Stimulated activated CD4-positive, alpha-beta T cell treated with anti-CD3 and anti-CD28 coated beads, Interleukin-2, amount 100 ng/mL, for 24 hours (primary cell): ENCODE measurements at regions not wholly inside any gene's neighbourhood (a gene's known extent, or its start where the extent isn't known, plus 50 kb on each side); places are given as distances from the start of the nearest gene placed in this dataset.

ENCODE experiments used
- DNase-seq, 2 donors: peaks; one replicate each; pipeline ENCODE4 v3.0.0-alpha.2; 2020

DNA sequence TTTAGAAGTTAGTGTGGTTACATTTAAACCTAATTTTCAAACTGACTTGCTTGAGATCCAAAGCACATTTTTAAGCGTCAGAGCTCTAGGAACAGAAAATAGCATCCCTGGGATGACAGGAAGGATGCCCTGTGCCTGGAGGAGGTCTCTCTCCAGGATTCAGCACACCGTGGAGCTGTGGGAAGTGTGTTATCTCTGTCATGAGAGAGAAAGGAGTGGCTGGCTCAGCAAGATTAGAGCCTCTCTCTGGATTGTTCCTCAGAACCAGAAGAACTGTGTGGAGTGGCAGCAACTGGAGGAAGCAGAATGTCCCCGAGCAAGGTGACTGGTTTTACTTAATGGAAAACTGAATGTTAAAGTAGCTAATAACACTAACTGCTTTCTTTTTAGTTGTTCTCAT, 233.6 kb upstream of the TGFBR2 start:
- no peak for DNase-seq

- no peak for DNase-seq
Measured at GRCh38 chr3:30384546-30385072, 221.8 kb upstream of the TGFBR2 start.

DNA sequence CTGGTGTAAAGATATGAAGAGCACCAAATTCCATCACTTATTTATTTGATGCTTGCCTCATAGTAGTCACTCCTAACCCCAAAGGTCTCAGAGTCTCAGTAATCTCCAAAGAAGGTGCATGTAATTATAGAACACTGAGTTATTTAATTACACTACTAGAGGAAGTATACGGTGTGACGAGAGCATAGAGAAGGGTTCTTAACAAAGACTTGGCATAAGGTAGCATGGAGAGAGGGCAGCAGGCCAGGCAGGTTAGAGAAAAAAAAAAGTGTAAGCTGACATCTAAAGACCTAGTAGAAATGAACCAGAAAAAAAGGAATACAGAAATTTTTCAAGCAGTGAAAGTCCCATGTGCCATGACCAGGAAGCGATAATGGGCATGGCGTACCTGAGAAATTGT, 213.3 kb upstream of the TGFBR2 start:
- DNase-seq, result no peak

GRCh38 chr3:30397030-30397429, 209.4 kb upstream of the TGFBR2 start:
- no peak for DNase-seq

GRCh38 chr3:30399394-30400181, 206.8 kb upstream of the TGFBR2 start:
- DNase-seq, result no peak

DNA sequence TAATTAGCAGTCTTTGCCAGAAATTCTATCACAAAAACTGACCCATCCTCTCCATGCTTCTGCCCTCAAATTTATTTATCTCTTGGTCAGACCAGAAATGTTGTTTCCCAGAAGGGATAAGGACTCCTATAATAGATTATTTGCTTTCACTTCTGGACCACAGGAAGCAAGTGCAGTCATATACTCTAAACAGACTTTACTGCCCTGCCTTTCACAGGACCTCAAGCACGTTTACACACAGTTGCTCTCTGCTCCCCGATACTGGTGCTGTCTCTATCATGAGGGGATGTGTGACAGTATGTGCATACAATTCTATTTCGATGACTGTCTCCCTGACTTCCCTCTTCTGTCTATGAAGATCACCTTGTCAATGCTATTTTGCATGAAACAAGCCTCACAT, 205.5 kb upstream of the TGFBR2 start:
- no peak for DNase-seq

- no peak for DNase-seq
Measured at GRCh38 chr3:30401971-30402370, 204.4 kb upstream of the TGFBR2 start.

GRCh38 chr3:30407651-30408050, 198.8 kb upstream of the TGFBR2 start:
- no peak for DNase-seq

- no peak for DNase-seq
Measured at GRCh38 chr3:30408105-30408557, 198.3 kb upstream of the TGFBR2 start.

DNA sequence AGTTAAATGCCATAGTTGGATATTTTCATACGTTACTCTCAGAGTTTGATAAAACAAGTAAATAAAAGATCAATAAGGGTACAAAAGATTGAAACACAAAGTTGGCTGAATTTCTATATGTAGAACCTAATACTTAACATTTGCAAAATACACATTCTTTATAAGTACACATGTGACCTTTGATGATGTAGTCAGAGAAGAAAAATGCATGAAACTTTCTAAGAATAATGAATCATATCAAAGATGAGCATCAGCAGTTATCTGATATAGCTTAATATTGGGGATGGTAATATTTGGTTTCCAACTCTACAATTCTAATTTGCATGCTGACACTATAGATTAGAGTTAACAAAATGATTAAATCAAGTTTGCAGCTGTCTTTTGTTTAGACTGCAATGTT, 188.0 kb upstream of the TGFBR2 start:
- DNase-seq, result no peak

DNA sequence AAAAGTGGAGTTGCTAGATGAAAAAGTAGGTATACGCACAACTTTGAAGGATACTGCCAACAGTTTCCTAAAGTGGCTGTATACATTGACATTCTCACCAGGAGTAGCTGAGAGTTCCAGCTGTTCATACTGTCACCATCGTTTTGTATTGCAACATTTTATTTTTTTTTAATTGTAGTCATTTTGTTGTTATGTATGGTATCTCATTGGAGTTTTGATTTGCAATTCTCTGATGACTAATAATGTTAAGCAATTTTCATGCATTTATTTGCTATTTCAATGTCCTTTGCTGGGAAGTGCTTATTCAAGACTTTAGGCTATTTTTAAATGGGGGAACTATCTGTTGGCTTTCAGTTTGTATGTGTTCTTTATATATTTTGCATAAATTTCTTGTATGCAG, 185.1 kb upstream of the TGFBR2 start:
- DNase-seq, result no peak

- DNase-seq, result no peak
Measured at GRCh38 chr3:30426293-30426993, 180.0 kb upstream of the TGFBR2 start.

- DNase-seq, result no peak
Measured at GRCh38 chr3:30428251-30428650, 178.2 kb upstream of the TGFBR2 start.

GRCh38 chr3:30435861-30436331, 170.5 kb upstream of the TGFBR2 start:
- DNase-seq, result no peak

- no peak for DNase-seq
Measured at GRCh38 chr3:30437171-30437601, 169.2 kb upstream of the TGFBR2 start.

GRCh38 chr3:30438126-30438525, 168.3 kb upstream of the TGFBR2 start:
- no peak for DNase-seq

DNA sequence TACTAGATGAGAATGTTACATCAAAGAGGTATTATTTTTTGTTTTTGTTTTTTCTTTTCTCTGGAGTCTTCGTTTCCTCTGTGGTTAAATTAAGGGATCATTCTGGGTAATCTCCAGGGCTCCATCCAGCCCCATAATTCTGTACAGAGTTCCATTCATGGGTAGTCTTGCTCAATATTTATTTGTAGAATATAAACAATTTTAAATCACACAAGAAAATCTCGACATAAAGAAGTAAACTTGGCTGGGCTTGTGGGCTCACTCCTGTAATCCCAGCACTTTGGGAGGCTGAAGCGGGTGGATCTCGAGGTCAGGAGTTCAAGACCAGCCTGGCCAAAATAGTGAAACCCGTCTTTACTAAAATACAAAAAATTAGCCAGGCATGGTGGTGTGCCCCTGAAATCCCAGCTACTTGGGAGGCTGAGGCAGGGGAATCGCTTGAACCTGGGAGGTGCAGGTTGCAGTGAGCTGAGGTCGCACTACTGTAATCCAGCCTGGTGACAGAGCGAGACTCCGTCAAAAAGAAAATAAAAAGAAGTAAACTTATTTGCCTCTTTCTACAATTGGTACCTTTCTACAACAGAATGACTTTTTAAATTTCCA, 166.8 kb upstream of the TGFBR2 start:
- DNase-seq, result no peak

DNA sequence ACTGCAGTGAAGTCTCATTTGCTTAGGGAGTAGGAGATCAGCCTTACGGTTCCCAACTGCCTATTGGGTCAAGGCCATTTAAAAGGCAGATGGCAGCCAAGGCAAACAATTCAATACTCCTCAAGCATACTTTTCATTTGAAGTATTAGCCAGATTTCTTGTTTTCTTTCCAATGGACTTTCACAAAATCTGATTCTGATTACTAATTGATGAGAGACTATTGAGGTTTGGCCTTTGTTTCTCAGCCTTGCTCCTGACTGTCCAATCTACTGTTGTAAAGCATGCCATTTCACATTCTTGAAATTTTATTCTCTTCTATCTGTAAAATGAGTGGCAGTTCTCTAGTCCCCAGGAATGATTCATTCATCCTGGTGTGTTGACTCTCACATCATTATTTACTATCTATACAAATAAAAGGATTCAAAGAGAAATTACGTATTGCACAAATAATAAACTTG, 166.2 kb upstream of the TGFBR2 start:
- DNase-seq, result no peak

- no peak for DNase-seq
Measured at GRCh38 chr3:30440880-30441279, 165.5 kb upstream of the TGFBR2 start.

- no peak for DNase-seq
Measured at GRCh38 chr3:30443756-30444673, 162.4 kb upstream of the TGFBR2 start.

DNA sequence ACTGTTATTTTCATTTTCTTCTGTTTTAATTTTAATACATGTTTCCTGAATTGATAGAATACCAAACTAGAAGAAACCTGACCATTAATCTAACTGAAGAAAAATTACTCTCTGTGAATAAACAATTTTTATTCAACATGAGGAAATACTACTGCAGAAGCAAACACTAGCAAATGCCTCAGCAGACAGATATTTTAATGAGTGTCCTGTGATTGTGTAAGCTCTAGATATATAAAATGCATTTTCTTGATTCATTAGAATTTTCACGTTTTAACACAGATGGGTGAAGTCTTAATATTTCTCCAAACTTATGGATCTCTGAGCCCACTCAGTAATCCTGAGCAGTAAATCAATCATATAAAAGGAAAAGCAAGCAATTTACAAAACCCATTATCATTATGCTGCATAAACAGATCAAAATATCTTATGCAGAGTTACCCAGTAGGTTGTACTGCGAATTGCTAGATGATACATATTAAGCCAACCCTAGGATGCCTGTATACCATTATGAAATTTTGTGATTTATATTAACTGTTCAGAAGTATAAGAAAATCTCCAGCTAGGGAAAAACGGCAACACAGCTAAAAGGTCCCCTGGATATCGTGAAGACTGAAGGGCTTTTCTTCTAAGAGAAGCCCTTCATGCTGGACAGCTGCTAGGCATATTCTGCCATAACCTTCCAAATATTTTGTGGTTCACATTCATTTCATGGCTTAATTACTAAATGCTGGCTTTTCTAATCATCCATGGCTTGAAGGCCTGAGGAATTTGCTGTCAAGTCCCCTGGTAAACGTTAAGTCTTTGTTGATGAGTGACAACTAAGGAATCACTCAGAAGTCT, 157.7 kb upstream of the TGFBR2 start:
- no peak for DNase-seq

DNA sequence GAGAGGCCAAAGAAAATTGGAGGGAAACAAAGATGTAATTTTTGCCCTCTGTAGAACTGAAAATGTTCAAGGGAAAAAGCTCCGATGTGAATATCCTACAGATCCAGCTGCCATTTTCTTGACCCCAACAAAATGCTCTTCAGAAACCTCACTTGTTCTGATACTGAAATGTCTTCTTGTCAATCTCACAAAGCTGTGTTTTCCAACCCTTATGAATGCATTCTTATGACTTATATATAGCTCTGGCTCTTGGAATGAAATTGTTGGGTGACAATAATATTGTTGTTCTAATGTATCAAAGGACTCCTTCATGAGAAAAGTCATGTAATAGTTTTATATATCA, 157.1 kb upstream of the TGFBR2 start:
- no peak for DNase-seq
